Endodermal cell (in vitro differentiated cells): ENCODE measurements at regions not wholly inside any gene's neighbourhood (a gene's known extent, or its start where the extent isn't known, plus 50 kb on each side); places are given as distances from the start of the nearest gene placed in this dataset.

Experiments
- DNase-seq: peaks from one replicate; pipeline ENCODE4 v3.0.0-alpha.2; 2017
- H3K27ac ChIP-seq: 2 replicates; pipeline ENCODE4 v1.5.1; 2013; ENCODE audit warnings: mild to moderate bottlenecking, low read depth, low read length, moderate library complexity
- H3K27me3 ChIP-seq: 2 replicates; pipeline ENCODE4 v1.6.1; 2013; ENCODE audit warnings: mild to moderate bottlenecking, low read length, moderate library complexity; ENCODE audit not compliant: insufficient read depth, control insufficient read depth, poor library complexity, severe bottlenecking
- H3K36me3 ChIP-seq: 2 replicates; pipeline ENCODE4 v1.7.0; 2013; ENCODE audit warnings: mild to moderate bottlenecking, low read length, moderate library complexity; ENCODE audit not compliant: control insufficient read depth, insufficient read depth
- H3K4me1 ChIP-seq: one replicate; pipeline ENCODE4 v1.7.0; 2013; ENCODE audit warnings: low read length; ENCODE audit not compliant: control insufficient read depth, insufficient read depth
- H3K4me3 ChIP-seq: 2 replicates; pipeline ENCODE4 v1.5.1; 2013; ENCODE audit warnings: mild to moderate bottlenecking, low read length, moderate library complexity
- H3K9ac ChIP-seq: 2 replicates; pipeline ENCODE4 v1.6.1; 2013; ENCODE audit warnings: mild to moderate bottlenecking, low read length, moderate library complexity; ENCODE audit not compliant: poor library complexity, severe bottlenecking; ENCODE audit errors: extremely low read depth
- H3K9me3 ChIP-seq: 2 replicates; pipeline ENCODE4 v1.6.1; 2013; ENCODE audit warnings: mild to moderate bottlenecking, low read length, moderate library complexity; ENCODE audit not compliant: control insufficient read depth
- H3K27ac Mint-ChIP-seq: 2 replicates; pipeline ENCODE4 v1.8.0; 2020; ENCODE audit warnings: mixed read lengths
- H3K27me3 Mint-ChIP-seq: 2 replicates; pipeline ENCODE4 v1.8.0; 2021; ENCODE audit warnings: mild to moderate bottlenecking, mixed read lengths; ENCODE audit not compliant: insufficient read depth
- H3K36me3 Mint-ChIP-seq: 2 replicates; pipeline ENCODE4 v1.8.0; 2020; ENCODE audit warnings: low read depth, mixed read lengths
- H3K4me1 Mint-ChIP-seq: 2 replicates; pipeline ENCODE4 v1.8.0; 2020; ENCODE audit warnings: mixed read lengths
- H3K4me3 Mint-ChIP-seq: 2 replicates; pipeline ENCODE4 v1.8.0; 2020; ENCODE audit warnings: mild to moderate bottlenecking, moderate library complexity, mixed read lengths
- H3K9me3 Mint-ChIP-seq: 2 replicates; pipeline ENCODE4 v1.8.0; 2020; ENCODE audit warnings: mild to moderate bottlenecking, mixed read lengths
- WGBS, 2 experiments: methylation state at CpG; one replicate each; pipeline versions ENCODE4 v1.1.5 to v1.1.7; 2013; ENCODE audit warnings: missing lambda C conversion rate in 2 of 2, mixed read lengths in 1 of 2; ENCODE audit not compliant: insufficient coverage in 1 of 2, insufficient read length in 1 of 2; 5-methylcytosine and 5-hydroxymethylcytosine counted together
- TF ChIP-seq, protein P1 (sequence below): fragments of 200-600 bp; sonication (generic); conservative IDR thresholded peaks from 2 replicates; pipeline ENCODE4 v1.5.0; 2021; ENCODE audit warnings: antibody characterized with exemption, mild to moderate bottlenecking

DNA sequence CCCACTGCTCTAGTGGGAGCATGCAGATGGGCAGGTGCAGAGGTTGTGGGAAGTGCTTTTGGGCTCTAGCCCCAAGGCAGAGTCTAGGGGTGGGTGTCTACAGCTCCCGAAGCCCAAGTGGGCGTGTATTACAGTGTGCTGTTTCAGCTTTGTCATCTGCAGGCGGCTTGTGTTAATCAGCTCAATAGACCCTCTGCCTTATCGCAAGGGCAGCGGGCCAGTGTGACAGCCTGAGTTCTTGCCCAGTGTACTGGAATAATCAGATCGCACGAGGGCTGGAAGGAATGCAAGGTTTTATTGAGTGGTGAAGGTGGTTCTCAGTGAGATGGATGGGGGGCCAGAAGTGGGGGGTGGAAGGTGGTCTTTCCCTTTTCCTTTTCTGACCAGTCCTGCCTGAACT is 529.4 kb upstream of the AMOT start:
- H3K27ac ChIP-seq, result no peak overlapping the region
- peaks cover 2% of the 10 kb centered on the region for H3K36me3 Mint-ChIP-seq
- 82% methylated on average over 7 of the region's 7 CpGs; no CpG with 5 or more reads in 1 of the 2 experiments for WGBS, 2 experiments
- H3K36me3 ChIP-seq, result no peaks in the 10 kb centered on the region
- TF ChIP-seq, protein P1, sequence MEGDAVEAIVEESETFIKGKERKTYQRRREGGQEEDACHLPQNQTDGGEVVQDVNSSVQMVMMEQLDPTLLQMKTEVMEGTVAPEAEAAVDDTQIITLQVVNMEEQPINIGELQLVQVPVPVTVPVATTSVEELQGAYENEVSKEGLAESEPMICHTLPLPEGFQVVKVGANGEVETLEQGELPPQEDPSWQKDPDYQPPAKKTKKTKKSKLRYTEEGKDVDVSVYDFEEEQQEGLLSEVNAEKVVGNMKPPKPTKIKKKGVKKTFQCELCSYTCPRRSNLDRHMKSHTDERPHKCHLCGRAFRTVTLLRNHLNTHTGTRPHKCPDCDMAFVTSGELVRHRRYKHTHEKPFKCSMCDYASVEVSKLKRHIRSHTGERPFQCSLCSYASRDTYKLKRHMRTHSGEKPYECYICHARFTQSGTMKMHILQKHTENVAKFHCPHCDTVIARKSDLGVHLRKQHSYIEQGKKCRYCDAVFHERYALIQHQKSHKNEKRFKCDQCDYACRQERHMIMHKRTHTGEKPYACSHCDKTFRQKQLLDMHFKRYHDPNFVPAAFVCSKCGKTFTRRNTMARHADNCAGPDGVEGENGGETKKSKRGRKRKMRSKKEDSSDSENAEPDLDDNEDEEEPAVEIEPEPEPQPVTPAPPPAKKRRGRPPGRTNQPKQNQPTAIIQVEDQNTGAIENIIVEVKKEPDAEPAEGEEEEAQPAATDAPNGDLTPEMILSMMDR, result no peak
- H3K4me1 Mint-ChIP-seq, result peaks cover 9% of the 10 kb centered on the region
- no peak overlapping the region for H3K4me3 Mint-ChIP-seq
- no peaks in the 10 kb centered on the region for H3K27me3 Mint-ChIP-seq
- no peak overlapping the region for H3K4me3 ChIP-seq
- no peaks in the 10 kb centered on the region for H3K27me3 ChIP-seq
- no peak overlapping the region for H3K27ac Mint-ChIP-seq
- no peak for DNase-seq
- no peak overlapping the region for H3K9ac ChIP-seq
- no peaks in the 10 kb centered on the region for H3K4me1 ChIP-seq
- H3K9me3 ChIP-seq, result no peaks in the 10 kb centered on the region
- peaks cover 11% of the 10 kb centered on the region for H3K9me3 Mint-ChIP-seq

DNA sequence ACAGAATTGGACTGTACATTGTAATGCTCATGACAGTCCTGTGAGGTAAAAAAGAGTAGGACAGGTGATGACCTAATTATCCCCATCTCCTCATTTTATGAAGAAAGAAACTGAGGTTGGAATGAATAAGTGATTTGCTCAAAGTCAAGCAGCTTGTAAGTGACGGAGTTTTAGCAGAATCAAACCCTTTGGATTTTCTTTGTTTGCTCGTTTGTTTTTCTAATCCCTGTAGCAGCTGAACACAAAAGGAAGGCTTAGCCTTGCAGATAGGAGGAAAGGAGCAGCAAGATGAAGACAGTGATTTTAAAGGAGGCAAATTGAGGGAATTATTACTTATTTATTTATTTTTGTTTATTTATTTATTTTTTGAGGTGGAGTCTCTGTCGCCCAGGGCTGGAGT is 528.4 kb upstream of the AMOT start:
- Mint-ChIP-seq H3K4me1 (peaks cover 9% of the 10 kb centered on the region), H3K27ac (no peak overlapping the region), H3K9me3 (peaks cover 11% of the 10 kb centered on the region), H3K27me3 (no peaks in the 10 kb centered on the region), H3K36me3 (peaks cover 2% of the 10 kb centered on the region), H3K4me3 (no peak overlapping the region)
- H3K9me3 ChIP-seq, result no peaks in the 10 kb centered on the region
- H3K4me3 ChIP-seq, result no peak overlapping the region
- H3K4me1 ChIP-seq, result no peaks in the 10 kb centered on the region
- no peak overlapping the region for H3K27ac ChIP-seq
- H3K9ac ChIP-seq, result no peak overlapping the region
- H3K27me3 ChIP-seq, result no peaks in the 10 kb centered on the region
- 70 to 93% methylated on average over 3 of the region's 3 CpGs for WGBS, 2 experiments
- H3K36me3 ChIP-seq, result no peaks in the 10 kb centered on the region
- no peak for DNase-seq
- TF ChIP-seq, protein P1, result no peak

DNA sequence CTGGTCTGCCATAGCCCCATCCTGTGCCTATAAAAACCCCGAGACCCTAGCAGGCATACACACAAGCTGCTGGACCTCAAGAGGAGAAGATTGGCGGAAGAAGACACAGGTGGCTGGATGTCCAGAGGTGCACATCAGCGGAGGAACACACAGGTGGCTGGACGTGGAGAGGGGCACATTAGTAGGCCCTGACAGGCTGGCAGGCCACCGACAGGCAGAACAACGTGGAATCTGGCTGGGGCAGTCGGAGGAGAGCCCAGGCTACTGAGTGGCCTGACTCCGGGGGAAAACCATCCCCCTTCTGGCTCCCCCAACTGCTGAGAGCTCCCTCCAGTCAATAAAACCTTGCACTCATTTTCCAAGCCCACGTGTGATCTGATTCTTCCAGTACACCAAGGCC is 512.5 kb upstream of the AMOT start:
- no peaks in the 10 kb centered on the region for H3K27me3 Mint-ChIP-seq
- H3K27ac Mint-ChIP-seq, result no peak overlapping the region

More for the DNA sequence above, 512.5 kb upstream of the AMOT start:
- H3K4me1 Mint-ChIP-seq, result no peaks in the 10 kb centered on the region
- H3K9me3 Mint-ChIP-seq, result no peaks in the 10 kb centered on the region
- TF ChIP-seq, protein P1, result no peak
- Histone ChIP-seq H3K4me1 (no peaks in the 10 kb centered on the region), H3K27me3 (no peaks in the 10 kb centered on the region), H3K9ac (no peak overlapping the region), H3K36me3 (no peaks in the 10 kb centered on the region), H3K9me3 (no peaks in the 10 kb centered on the region), H3K4me3 (no peak overlapping the region), H3K27ac (no peak overlapping the region)
- 76 to 89% methylated on average over 2 to 9 of the region's 9 CpGs for WGBS, 2 experiments
- H3K36me3 Mint-ChIP-seq, result no peaks in the 10 kb centered on the region
- H3K4me3 Mint-ChIP-seq, result no peak overlapping the region
- DNase-seq, result no peak
